Breast epithelium (tissue), 3 donors: ENCODE measurements at regions not wholly inside any gene's neighbourhood (a gene's known extent, or its start where the extent isn't known, plus 50 kb on each side); places are given as distances from the start of the nearest gene placed in this dataset.

Source experiments
- CTCF ChIP-seq, 3 donors: fragments of 450-650 bp; IDR thresholded peaks; one replicate each; pipeline ENCODE4 v1.5.1; 2016 to 2017; ENCODE audit warnings: antibody characterized with exemption in 3 of 3, mild to moderate bottlenecking in 3 of 3, moderate library complexity in 3 of 3
- POLR2A ChIP-seq: fragments of 450-650 bp; IDR thresholded peaks from one replicate; pipeline ENCODE4 v1.6.1; 2016; ENCODE audit warnings: antibody characterized with exemption, mild to moderate bottlenecking, moderate library complexity
- POLR2AphosphoS5 ChIP-seq, 3 donors: sonication (generic); formaldehyde crosslinking; IDR thresholded peaks; one replicate each; pipeline ENCODE4 v1.6.1; 2017; ENCODE audit warnings: antibody characterized with exemption in 3 of 3

- TF ChIP-seq CTCF (IDR thresholded peaks at IDR 0.05), result no peak
- no peak for TF ChIP-seq POLR2AphosphoS5 (IDR thresholded peaks at IDR 0.05)
- TF ChIP-seq POLR2A, result no peak
These were observed 247.6 kb upstream of the ANO3 start for GRCh38 chr11:26084313-26084712.
